ENCODE measurements at regions not wholly inside any gene's neighbourhood (a gene's known extent, or its start where the extent isn't known, plus 50 kb on each side); places are given as distances from the start of the nearest gene placed in this dataset.

DNA sequence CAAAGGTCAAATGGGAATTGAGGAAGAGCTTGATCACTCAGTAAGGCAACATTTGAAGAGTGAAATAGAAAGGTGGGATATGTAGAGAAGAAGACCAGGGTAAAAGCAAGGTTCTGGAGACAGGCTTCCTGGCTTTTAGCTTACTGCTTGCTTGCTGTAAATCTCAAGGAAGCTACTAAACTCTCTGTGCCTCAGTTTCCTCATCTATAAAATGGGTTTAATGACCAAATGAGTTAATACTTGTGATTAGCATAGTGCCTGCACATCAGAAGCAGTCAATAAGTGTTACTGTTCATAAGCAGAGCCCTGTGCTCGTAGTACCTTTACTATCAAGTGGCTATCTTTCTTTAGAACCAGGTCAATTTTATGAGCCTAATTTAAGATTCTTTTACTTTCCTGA is 222.2 kb upstream of the ITGA4 start:
- no peaks in the 10 kb centered on the region for H3K9me3 ChIP-seq (ENCODE audit: control insufficient read depth in 1 of 2, low read length in 2 of 2)
- no peak overlapping the region for H3K4me3 ChIP-seq (ENCODE audit: low read depth in 1 of 2, low read length in 2 of 2)
- no peak overlapping the region for H3K27ac ChIP-seq (ENCODE audit: low read depth, low read length)
- no peak overlapping the region for H3K9ac ChIP-seq (ENCODE audit: low read depth in 1 of 2, low read length in 2 of 2)
- no peaks in the 10 kb centered on the region for H3K36me3 ChIP-seq (ENCODE audit: control insufficient read depth in 1 of 2, insufficient read depth in 2 of 2, low read length in 2 of 2)
- H3K4me1 ChIP-seq (ENCODE audit: control insufficient read depth in 1 of 2, insufficient read depth in 2 of 2, low read length in 2 of 2): no peaks in the 10 kb centered on the region
- no peaks in the 10 kb centered on the region for H3K27me3 ChIP-seq (ENCODE audit: control insufficient read depth in 1 of 2, insufficient read depth in 2 of 2, low read length in 2 of 2)

DNA sequence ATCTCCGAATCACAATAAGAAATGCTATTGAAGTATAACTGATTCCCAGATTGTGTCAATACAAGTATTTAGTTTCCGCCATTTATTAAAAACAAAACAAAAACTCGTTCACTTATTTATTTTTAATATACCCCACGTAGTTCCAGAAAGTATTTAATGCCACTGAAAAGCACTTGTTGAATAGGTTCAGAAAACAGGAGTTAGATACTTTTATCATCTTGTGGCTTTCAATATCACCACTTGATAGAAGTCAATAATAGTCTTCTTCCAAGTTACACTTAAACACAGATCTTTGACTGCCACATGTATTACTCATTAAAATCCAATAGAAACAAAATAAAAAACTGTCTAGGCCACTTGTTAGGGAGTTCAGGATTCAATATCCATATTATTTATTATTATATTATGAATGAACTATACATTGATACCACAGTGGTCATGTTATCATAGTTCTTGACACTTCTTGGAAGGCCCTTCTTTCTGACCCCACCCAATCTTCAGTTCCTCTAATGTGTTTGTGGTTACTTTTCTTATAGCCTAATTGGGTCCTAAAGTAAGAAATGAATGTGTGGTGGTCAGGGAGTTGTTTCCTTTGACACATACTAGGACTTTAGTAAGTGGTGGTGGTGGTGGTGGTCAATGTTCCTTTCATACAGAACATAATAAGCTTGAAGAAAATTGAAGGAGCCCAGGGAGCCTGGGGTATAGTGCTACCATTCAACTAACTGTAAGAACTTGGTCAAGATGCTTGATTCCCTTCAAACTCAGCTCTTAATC is 221.3 kb upstream of the ITGA4 start:
- Histone ChIP-seq H3K36me3 (ENCODE audit: control insufficient read depth in 1 of 2, insufficient read depth in 2 of 2, low read length in 2 of 2) (no peaks in the 10 kb centered on the region), H3K9ac (ENCODE audit: low read depth in 1 of 2, low read length in 2 of 2) (no peak overlapping the region), H3K4me1 (ENCODE audit: control insufficient read depth in 1 of 2, insufficient read depth in 2 of 2, low read length in 2 of 2) (no peaks in the 10 kb centered on the region), H3K9me3 (ENCODE audit: control insufficient read depth in 1 of 2, low read length in 2 of 2) (no peaks in the 10 kb centered on the region), H3K27ac (ENCODE audit: low read depth, low read length) (no peak overlapping the region), H3K4me3 (ENCODE audit: low read depth in 1 of 2, low read length in 2 of 2) (no peak overlapping the region), H3K27me3 (ENCODE audit: control insufficient read depth in 1 of 2, insufficient read depth in 2 of 2, low read length in 2 of 2) (no peaks in the 10 kb centered on the region)

DNA sequence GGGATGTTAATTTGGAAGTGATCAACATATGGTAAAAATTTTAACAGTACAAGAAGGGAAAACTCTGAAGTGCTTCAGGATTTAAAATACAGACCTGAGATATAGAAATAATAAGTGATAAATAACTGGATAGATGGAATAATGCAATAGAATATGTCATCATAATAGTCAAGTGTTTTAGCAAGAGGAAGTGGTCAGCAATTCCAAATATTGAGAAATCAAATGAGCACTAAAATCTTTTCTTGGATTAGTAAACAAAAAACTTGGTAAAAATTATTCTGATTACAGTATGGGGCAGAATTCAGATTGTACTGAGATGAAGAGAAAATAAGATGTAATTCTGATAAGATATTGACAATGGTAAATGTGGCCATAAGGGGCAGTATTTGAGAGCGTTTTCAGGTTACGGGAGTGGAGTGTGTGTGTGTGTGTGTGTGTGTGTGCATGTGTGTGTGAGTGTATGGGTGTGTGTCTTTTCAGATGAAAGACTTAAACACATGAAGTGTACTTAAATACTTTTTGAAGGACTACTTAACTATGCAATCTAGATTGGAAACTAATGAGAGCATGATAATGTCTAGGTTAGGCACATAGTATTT is 217.9 kb upstream of the ITGA4 start:
- no peak overlapping the region for H3K27ac ChIP-seq (ENCODE audit: low read depth, low read length)
- H3K9me3 ChIP-seq (ENCODE audit: control insufficient read depth in 1 of 2, low read length in 2 of 2): no peaks in the 10 kb centered on the region
- H3K27me3 ChIP-seq (ENCODE audit: control insufficient read depth in 1 of 2, insufficient read depth in 2 of 2, low read length in 2 of 2): no peaks in the 10 kb centered on the region
- no peaks in the 10 kb centered on the region for H3K36me3 ChIP-seq (ENCODE audit: control insufficient read depth in 1 of 2, insufficient read depth in 2 of 2, low read length in 2 of 2)
- H3K4me1 ChIP-seq (ENCODE audit: control insufficient read depth in 1 of 2, insufficient read depth in 2 of 2, low read length in 2 of 2): no peaks in the 10 kb centered on the region
- no peak overlapping the region for H3K9ac ChIP-seq (ENCODE audit: low read depth in 1 of 2, low read length in 2 of 2)
- no peak overlapping the region for H3K4me3 ChIP-seq (ENCODE audit: low read depth in 1 of 2, low read length in 2 of 2)

DNA sequence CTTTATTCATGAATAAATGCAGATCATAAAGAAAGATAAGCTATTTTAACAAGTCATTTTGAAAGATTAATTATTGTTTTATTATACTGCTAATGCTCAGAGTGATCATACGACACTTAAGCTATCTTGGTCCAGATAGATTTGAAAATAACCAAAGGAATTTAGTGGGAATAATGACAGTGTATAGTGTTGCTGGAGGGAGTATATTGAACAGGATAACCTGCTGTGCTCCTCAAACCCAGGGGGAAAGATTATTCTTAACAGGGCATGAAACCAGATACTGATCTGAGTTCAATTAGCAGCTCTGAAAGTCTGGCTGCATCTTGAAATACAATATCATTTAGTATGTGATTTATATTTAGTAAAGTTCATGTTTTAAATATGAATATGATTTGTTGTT is 216.3 kb upstream of the ITGA4 start:
- Histone ChIP-seq H3K27me3 (ENCODE audit: control insufficient read depth in 1 of 2, insufficient read depth in 2 of 2, low read length in 2 of 2) (no peaks in the 10 kb centered on the region), H3K9ac (ENCODE audit: low read depth in 1 of 2, low read length in 2 of 2) (no peak overlapping the region), H3K36me3 (ENCODE audit: control insufficient read depth in 1 of 2, insufficient read depth in 2 of 2, low read length in 2 of 2) (no peaks in the 10 kb centered on the region), H3K9me3 (ENCODE audit: control insufficient read depth in 1 of 2, low read length in 2 of 2) (no peaks in the 10 kb centered on the region), H3K4me1 (ENCODE audit: control insufficient read depth in 1 of 2, insufficient read depth in 2 of 2, low read length in 2 of 2) (no peaks in the 10 kb centered on the region), H3K4me3 (ENCODE audit: low read depth in 1 of 2, low read length in 2 of 2) (no peak overlapping the region), H3K27ac (ENCODE audit: low read depth, low read length) (no peak overlapping the region)

DNA sequence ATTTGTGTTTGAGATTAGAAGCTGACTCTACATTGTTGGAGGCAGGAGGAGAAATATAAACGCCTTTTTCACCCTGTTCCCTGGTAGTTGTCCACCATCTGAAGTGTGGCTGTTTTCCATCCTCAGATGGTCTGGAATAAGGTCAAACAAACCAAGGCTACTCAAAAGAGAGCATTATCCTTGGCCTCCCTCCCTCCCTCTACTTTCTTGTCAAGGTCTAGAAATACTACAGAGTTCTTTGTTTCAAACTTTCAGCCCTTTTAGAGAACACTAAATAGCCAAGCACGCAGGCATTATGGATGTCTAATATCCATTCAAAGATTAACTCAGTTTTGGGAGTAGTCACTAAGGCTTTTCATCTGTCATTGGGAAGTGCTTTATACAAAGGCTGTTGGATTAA is 215.8 kb upstream of the ITGA4 start:
- no peaks in the 10 kb centered on the region for H3K36me3 ChIP-seq (ENCODE audit: control insufficient read depth in 1 of 2, insufficient read depth in 2 of 2, low read length in 2 of 2)
- no peaks in the 10 kb centered on the region for H3K4me1 ChIP-seq (ENCODE audit: control insufficient read depth in 1 of 2, insufficient read depth in 2 of 2, low read length in 2 of 2)
- H3K27ac ChIP-seq (ENCODE audit: low read depth, low read length): no peak overlapping the region
- H3K9me3 ChIP-seq (ENCODE audit: control insufficient read depth in 1 of 2, low read length in 2 of 2): no peaks in the 10 kb centered on the region
- H3K4me3 ChIP-seq (ENCODE audit: low read depth in 1 of 2, low read length in 2 of 2): no peak overlapping the region
- no peaks in the 10 kb centered on the region for H3K27me3 ChIP-seq (ENCODE audit: control insufficient read depth in 1 of 2, insufficient read depth in 2 of 2, low read length in 2 of 2)
- H3K9ac ChIP-seq (ENCODE audit: low read depth in 1 of 2, low read length in 2 of 2): no peak overlapping the region

DNA sequence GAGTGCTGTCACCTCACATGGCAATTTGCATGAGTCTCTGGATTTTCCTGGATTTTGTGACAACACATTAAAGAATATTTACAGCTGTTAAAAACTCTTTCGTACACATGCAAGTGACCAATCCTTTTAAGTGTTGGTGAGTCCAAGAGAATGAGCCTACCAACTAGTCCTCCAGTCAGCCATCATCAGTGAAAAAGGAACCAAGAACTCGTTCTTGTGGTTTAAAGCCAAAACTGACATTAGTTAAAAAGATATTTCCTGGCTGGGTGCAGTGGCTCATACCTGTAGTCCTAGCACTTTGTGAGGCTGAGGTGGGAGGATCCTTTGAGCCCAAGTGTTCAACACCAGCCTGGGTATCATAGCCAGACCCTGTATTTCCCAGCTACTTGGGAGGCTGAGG is 215.4 kb upstream of the ITGA4 start:
- no peaks in the 10 kb centered on the region for H3K36me3 ChIP-seq (ENCODE audit: control insufficient read depth in 1 of 2, insufficient read depth in 2 of 2, low read length in 2 of 2)
- no peaks in the 10 kb centered on the region for H3K27me3 ChIP-seq (ENCODE audit: control insufficient read depth in 1 of 2, insufficient read depth in 2 of 2, low read length in 2 of 2)
- H3K4me1 ChIP-seq (ENCODE audit: control insufficient read depth in 1 of 2, insufficient read depth in 2 of 2, low read length in 2 of 2): no peaks in the 10 kb centered on the region
- H3K4me3 ChIP-seq (ENCODE audit: low read depth in 1 of 2, low read length in 2 of 2): no peak overlapping the region
- H3K9me3 ChIP-seq (ENCODE audit: control insufficient read depth in 1 of 2, low read length in 2 of 2): no peaks in the 10 kb centered on the region
- no peak overlapping the region for H3K27ac ChIP-seq (ENCODE audit: low read depth, low read length)
- no peak overlapping the region for H3K9ac ChIP-seq (ENCODE audit: low read depth in 1 of 2, low read length in 2 of 2)

DNA sequence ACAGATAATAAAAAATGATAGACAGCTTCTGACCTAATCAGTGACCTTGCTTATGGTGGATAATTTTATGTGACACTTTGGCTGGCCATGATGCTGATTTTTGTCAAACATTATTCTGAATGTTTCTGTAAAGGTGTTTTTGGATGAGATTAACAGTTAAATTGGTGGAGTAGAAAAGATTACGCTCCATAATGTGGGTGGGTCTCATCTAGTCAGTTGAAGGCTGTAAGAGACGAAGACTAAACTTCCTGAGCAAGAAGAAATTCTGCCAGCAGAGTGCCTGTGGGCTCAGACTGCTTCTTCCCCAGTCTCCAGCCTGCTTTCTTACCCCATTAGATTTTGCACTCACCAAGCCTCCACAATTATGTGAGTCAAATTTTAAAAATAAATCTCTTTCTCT is 214.9 kb upstream of the ITGA4 start:
- H3K4me1 ChIP-seq (ENCODE audit: control insufficient read depth in 1 of 2, insufficient read depth in 2 of 2, low read length in 2 of 2): no peaks in the 10 kb centered on the region
- H3K27ac ChIP-seq (ENCODE audit: low read depth, low read length): no peak overlapping the region
- H3K9ac ChIP-seq (ENCODE audit: low read depth in 1 of 2, low read length in 2 of 2): no peak overlapping the region
- no peaks in the 10 kb centered on the region for H3K27me3 ChIP-seq (ENCODE audit: control insufficient read depth in 1 of 2, insufficient read depth in 2 of 2, low read length in 2 of 2)
- H3K4me3 ChIP-seq (ENCODE audit: low read depth in 1 of 2, low read length in 2 of 2): no peak overlapping the region
- H3K36me3 ChIP-seq (ENCODE audit: control insufficient read depth in 1 of 2, insufficient read depth in 2 of 2, low read length in 2 of 2): no peaks in the 10 kb centered on the region
- no peaks in the 10 kb centered on the region for H3K9me3 ChIP-seq (ENCODE audit: control insufficient read depth in 1 of 2, low read length in 2 of 2)

DNA sequence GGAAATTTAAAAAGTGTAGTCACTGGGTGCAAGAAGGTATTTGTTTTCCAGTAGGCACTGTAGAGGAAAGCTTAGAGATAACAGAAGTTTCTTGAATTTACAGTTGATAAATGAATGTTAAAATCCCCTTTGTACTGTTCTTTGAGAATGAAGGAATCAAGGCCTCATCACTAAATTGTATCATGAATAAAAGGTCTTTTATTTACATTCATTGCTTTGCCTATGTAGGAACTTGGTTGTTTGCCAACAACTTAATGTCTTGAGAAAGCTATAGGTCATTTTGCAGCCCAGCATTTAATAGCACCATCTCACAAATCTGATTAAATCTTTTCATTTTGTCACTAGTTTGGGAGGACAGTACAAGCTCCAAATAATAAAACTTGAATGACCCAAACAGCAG is 213.9 kb upstream of the ITGA4 start:
- Histone ChIP-seq H3K4me1 (ENCODE audit: control insufficient read depth in 1 of 2, insufficient read depth in 2 of 2, low read length in 2 of 2) (no peaks in the 10 kb centered on the region), H3K9me3 (ENCODE audit: control insufficient read depth in 1 of 2, low read length in 2 of 2) (no peaks in the 10 kb centered on the region), H3K27me3 (ENCODE audit: control insufficient read depth in 1 of 2, insufficient read depth in 2 of 2, low read length in 2 of 2) (no peaks in the 10 kb centered on the region), H3K4me3 (ENCODE audit: low read depth in 1 of 2, low read length in 2 of 2) (no peak overlapping the region), H3K27ac (ENCODE audit: low read depth, low read length) (no peak overlapping the region), H3K36me3 (ENCODE audit: control insufficient read depth in 1 of 2, insufficient read depth in 2 of 2, low read length in 2 of 2) (no peaks in the 10 kb centered on the region), H3K9ac (ENCODE audit: low read depth in 1 of 2, low read length in 2 of 2) (no peak overlapping the region)

DNA sequence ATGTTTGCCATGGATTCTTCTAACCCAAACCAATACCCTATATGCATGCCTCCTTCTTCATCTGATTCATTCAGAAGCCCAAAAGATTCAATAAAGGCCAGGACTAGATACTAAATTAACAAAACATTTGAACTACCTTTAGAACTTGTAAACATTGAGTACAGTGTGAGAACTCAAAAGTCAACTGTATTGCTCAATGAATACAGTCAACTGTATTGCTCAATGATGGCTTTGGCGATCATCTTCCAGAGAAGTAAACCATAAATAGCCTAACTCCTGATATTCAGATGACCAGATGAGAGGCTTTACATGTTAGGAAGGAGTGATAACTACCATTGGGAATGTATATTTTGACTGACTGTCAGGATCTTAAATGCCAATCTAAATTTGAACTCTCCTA is 206.5 kb upstream of the ITGA4 start:
- no peak overlapping the region for H3K9ac ChIP-seq (ENCODE audit: low read depth in 1 of 2, low read length in 2 of 2)
- no peaks in the 10 kb centered on the region for H3K27me3 ChIP-seq (ENCODE audit: control insufficient read depth in 1 of 2, insufficient read depth in 2 of 2, low read length in 2 of 2)
- H3K9me3 ChIP-seq (ENCODE audit: control insufficient read depth in 1 of 2, low read length in 2 of 2): no peaks in the 10 kb centered on the region
- no peak overlapping the region for H3K4me3 ChIP-seq (ENCODE audit: low read depth in 1 of 2, low read length in 2 of 2)
- no peaks in the 10 kb centered on the region for H3K4me1 ChIP-seq (ENCODE audit: control insufficient read depth in 1 of 2, insufficient read depth in 2 of 2, low read length in 2 of 2)
- H3K36me3 ChIP-seq (ENCODE audit: control insufficient read depth in 1 of 2, insufficient read depth in 2 of 2, low read length in 2 of 2): no peaks in the 10 kb centered on the region
- H3K27ac ChIP-seq (ENCODE audit: low read depth, low read length): no peak overlapping the region

DNA sequence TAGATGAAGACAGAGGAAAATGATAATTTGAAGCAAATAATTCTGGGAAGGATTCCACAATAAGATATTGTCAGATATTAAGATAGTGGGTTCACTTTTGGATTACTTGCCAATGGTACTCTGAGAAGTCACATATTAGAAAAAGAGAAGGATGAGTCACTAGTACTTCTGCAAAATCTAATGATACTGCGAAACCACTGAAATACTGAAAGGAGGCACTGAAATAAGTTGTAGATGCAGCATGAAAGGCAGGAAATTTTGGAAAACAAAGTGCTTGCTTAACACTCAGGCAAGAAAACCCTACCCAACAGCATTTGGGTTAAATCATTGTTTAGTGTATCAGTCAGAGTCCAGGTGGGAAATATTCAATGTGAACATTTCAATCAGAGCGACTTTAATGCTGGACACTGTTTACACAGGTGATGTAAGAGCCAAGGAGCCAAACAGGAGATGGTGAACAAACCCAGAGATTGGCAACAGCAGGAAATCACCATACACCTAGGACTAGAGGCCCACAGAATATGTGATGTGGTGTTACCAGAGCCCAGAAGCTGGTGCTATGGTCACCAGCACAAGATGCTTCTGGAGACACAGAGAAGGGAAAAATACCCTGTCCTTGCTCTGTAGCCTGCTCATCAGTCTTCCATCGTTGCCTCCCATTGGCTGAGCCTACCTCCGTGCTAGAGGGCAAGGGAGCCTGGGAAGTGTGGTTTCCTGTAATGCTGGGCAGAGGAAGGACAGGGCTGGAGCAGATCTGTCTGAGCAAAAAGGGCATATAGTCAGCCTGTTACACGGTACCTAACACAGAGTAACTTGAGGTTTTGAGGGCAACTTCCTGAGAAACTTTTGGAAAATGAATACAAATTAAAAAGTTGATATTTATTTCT is 204.7 kb upstream of the ITGA4 start:
- H3K27ac ChIP-seq (ENCODE audit: low read depth, low read length): no peak overlapping the region
- no peaks in the 10 kb centered on the region for H3K9me3 ChIP-seq (ENCODE audit: control insufficient read depth in 1 of 2, low read length in 2 of 2)
- no peak overlapping the region for H3K9ac ChIP-seq (ENCODE audit: low read depth in 1 of 2, low read length in 2 of 2)
- H3K4me1 ChIP-seq (ENCODE audit: control insufficient read depth in 1 of 2, insufficient read depth in 2 of 2, low read length in 2 of 2): no peaks in the 10 kb centered on the region
- H3K4me3 ChIP-seq (ENCODE audit: low read depth in 1 of 2, low read length in 2 of 2): no peak overlapping the region
- no peaks in the 10 kb centered on the region for H3K27me3 ChIP-seq (ENCODE audit: control insufficient read depth in 1 of 2, insufficient read depth in 2 of 2, low read length in 2 of 2)
- no peaks in the 10 kb centered on the region for H3K36me3 ChIP-seq (ENCODE audit: control insufficient read depth in 1 of 2, insufficient read depth in 2 of 2, low read length in 2 of 2)
